ENCODE measurements at regions not wholly inside any gene's neighbourhood (a gene's known extent, or its start where the extent isn't known, plus 50 kb on each side); places are given as distances from the start of the nearest gene placed in this dataset.

GRCh38 chr18:78497641-78498040 is 482.0 kb upstream of the SALL3 start:
- TF ChIP-seq SUZ12 (IDR thresholded peaks at IDR 0.05; ENCODE audit: extremely low read depth, insufficient read depth, insufficient read length) (no peak), YY1 (IDR thresholded peaks at IDR 0.05; ENCODE audit: insufficient read depth, insufficient read length) (no peak), ZNF274 (IDR thresholded peaks at IDR 0.05; ENCODE audit: low read depth, low read length) (no peak)
